Activated T-cell treated with anti-CD3 and anti-CD28 coated beads, Interleukin-2, amount 50 U/mL, for 4 hours (primary cell): ENCODE measurements at regions not wholly inside any gene's neighbourhood (a gene's known extent, or its start where the extent isn't known, plus 50 kb on each side); places are given as distances from the start of the nearest gene placed in this dataset.
A peak's percentile ranks its signal among the peaks of the same experiment; 100 is the strongest.

ENCODE experiments used
- ATAC-seq, 2 donors: fragments of 200-7000 bp; cut with Tn5 transposase; one replicate each; pipeline ENCODE4 v1.10.0; 2021
- DNase-seq: peaks from one replicate; pipeline ENCODE4 v3.0.0-alpha.2; 2020
- H3K27me3 Mint-ChIP-seq: one replicate; pipeline ENCODE4 v1.8.0; 2021; ENCODE audit warnings: low read depth, mixed read lengths
- H3K36me3 Mint-ChIP-seq: one replicate; pipeline ENCODE4 v1.8.0; 2022; ENCODE audit warnings: mixed read lengths; ENCODE audit not compliant: insufficient read depth
- H3K4me1 Mint-ChIP-seq: one replicate; pipeline ENCODE4 v1.8.0; 2021; ENCODE audit warnings: low read depth, mixed read lengths
- H3K4me3 Mint-ChIP-seq: one replicate; pipeline ENCODE4 v1.8.0; 2021; ENCODE audit warnings: mild to moderate bottlenecking, moderate library complexity, mixed read lengths
- H3K9me3 Mint-ChIP-seq: one replicate; pipeline ENCODE4 v1.8.0; 2021; ENCODE audit warnings: mixed read lengths

GRCh38 chr2:198424112-198424511 lies 619.7 kb downstream of the PLCL1 start:
- Mint-ChIP-seq H3K9me3 (no peaks in the 10 kb centered on the region), H3K4me3 (no peak overlapping the region), H3K4me1 (no peaks in the 10 kb centered on the region), H3K36me3 (no peaks in the 10 kb centered on the region), H3K27me3 (no peaks in the 10 kb centered on the region)
- peak; percentile 50 to 62 for ATAC-seq
- DNase-seq: no peak

GRCh38 chr2:198417836-198418235 lies 613.4 kb downstream of the PLCL1 start:
- DNase-seq (no peak), ATAC-seq (no peak)
- no peaks in the 10 kb centered on the region for H3K36me3 Mint-ChIP-seq
- H3K27me3 Mint-ChIP-seq: no peaks in the 10 kb centered on the region
- H3K9me3 Mint-ChIP-seq: no peaks in the 10 kb centered on the region
- H3K4me3 Mint-ChIP-seq: no peak overlapping the region
- H3K4me1 Mint-ChIP-seq: no peaks in the 10 kb centered on the region

GRCh38 chr2:198414976-198415375 lies 610.6 kb downstream of the PLCL1 start:
- no peak for DNase-seq
- no peaks in the 10 kb centered on the region for H3K36me3 Mint-ChIP-seq

GRCh38 chr2:198411936-198412335 lies 607.5 kb downstream of the PLCL1 start:
- no peak for ATAC-seq
- Mint-ChIP-seq H3K4me1 (no peaks in the 10 kb centered on the region), H3K36me3 (no peaks in the 10 kb centered on the region), H3K27me3 (peaks cover 6% of the 10 kb centered on the region), H3K9me3 (no peaks in the 10 kb centered on the region), H3K4me3 (no peak overlapping the region)
- no peak for DNase-seq

More at GRCh38 chr2:198414976-198415375, 610.6 kb downstream of the PLCL1 start:
- H3K9me3 Mint-ChIP-seq: no peaks in the 10 kb centered on the region
- no peak overlapping the region for H3K4me3 Mint-ChIP-seq
- H3K27me3 Mint-ChIP-seq: no peaks in the 10 kb centered on the region
- no peak for ATAC-seq
- H3K4me1 Mint-ChIP-seq: no peaks in the 10 kb centered on the region

- DNase-seq (no peak), ATAC-seq (no peak)
- no peaks in the 10 kb centered on the region for H3K36me3 Mint-ChIP-seq
- no peak overlapping the region for H3K4me3 Mint-ChIP-seq
- H3K4me1 Mint-ChIP-seq: no peaks in the 10 kb centered on the region
- H3K27me3 Mint-ChIP-seq: peaks cover 6% of the 10 kb centered on the region
- H3K9me3 Mint-ChIP-seq: no peaks in the 10 kb centered on the region
These were observed 603.8 kb downstream of the PLCL1 start for GRCh38 chr2:198408171-198408570.

- no peak overlapping the region for H3K4me3 Mint-ChIP-seq
- H3K27me3 Mint-ChIP-seq: peaks cover 6% of the 10 kb centered on the region
- no peak for ATAC-seq
- no peak for DNase-seq
- H3K36me3 Mint-ChIP-seq: no peaks in the 10 kb centered on the region
- H3K4me1 Mint-ChIP-seq: no peaks in the 10 kb centered on the region
- H3K9me3 Mint-ChIP-seq: no peaks in the 10 kb centered on the region
These were observed 600.9 kb downstream of the PLCL1 start for GRCh38 chr2:198405311-198405710.

- Mint-ChIP-seq H3K36me3 (no peaks in the 10 kb centered on the region), H3K4me3 (no peak overlapping the region), H3K4me1 (no peaks in the 10 kb centered on the region), H3K27me3 (peaks cover under 1% of the 10 kb centered on the region), H3K9me3 (no peaks in the 10 kb centered on the region)
- DNase-seq: no peak
- no peak for ATAC-seq
These were observed 597.3 kb downstream of the PLCL1 start for GRCh38 chr2:198401644-198402043.

- no peak for ATAC-seq
- Mint-ChIP-seq H3K36me3 (no peaks in the 10 kb centered on the region), H3K4me3 (no peak overlapping the region)
These were observed 596.6 kb downstream of the PLCL1 start for GRCh38 chr2:198400999-198401398.

GRCh38 chr2:198394208-198394607 lies 589.8 kb downstream of the PLCL1 start:
- no peak for ATAC-seq
- no peak for DNase-seq
- no peaks in the 10 kb centered on the region for H3K36me3 Mint-ChIP-seq
- H3K4me1 Mint-ChIP-seq: no peaks in the 10 kb centered on the region
- H3K9me3 Mint-ChIP-seq: no peaks in the 10 kb centered on the region
- peaks cover 12% of the 10 kb centered on the region for H3K27me3 Mint-ChIP-seq
- H3K4me3 Mint-ChIP-seq: no peak overlapping the region

More at GRCh38 chr2:198400999-198401398, 596.6 kb downstream of the PLCL1 start:
- Mint-ChIP-seq H3K9me3 (no peaks in the 10 kb centered on the region), H3K27me3 (peaks cover 3% of the 10 kb centered on the region), H3K4me1 (no peaks in the 10 kb centered on the region)
- no peak for DNase-seq

GRCh38 chr2:198390670-198391069 lies 586.3 kb downstream of the PLCL1 start:
- ATAC-seq: no peak
- no peaks in the 10 kb centered on the region for H3K36me3 Mint-ChIP-seq
- H3K4me1 Mint-ChIP-seq: no peaks in the 10 kb centered on the region
- peaks cover 9% of the 10 kb centered on the region for H3K27me3 Mint-ChIP-seq
- H3K9me3 Mint-ChIP-seq: no peaks in the 10 kb centered on the region
- no peak overlapping the region for H3K4me3 Mint-ChIP-seq
- DNase-seq: no peak

- Mint-ChIP-seq H3K9me3 (no peaks in the 10 kb centered on the region), H3K27me3 (peaks cover 5% of the 10 kb centered on the region), H3K4me3 (no peak overlapping the region), H3K36me3 (no peaks in the 10 kb centered on the region), H3K4me1 (no peaks in the 10 kb centered on the region)
- DNase-seq: no peak
- ATAC-seq: no peak
These were observed 583.3 kb downstream of the PLCL1 start for GRCh38 chr2:198387677-198388076.

GRCh38 chr2:198385856-198386255 lies 581.5 kb downstream of the PLCL1 start:
- Mint-ChIP-seq H3K4me3 (no peak overlapping the region), H3K27me3 (peaks cover 9% of the 10 kb centered on the region), H3K36me3 (no peaks in the 10 kb centered on the region), H3K4me1 (no peaks in the 10 kb centered on the region), H3K9me3 (no peaks in the 10 kb centered on the region)
- DNase-seq (no peak), ATAC-seq (no peak)

- no peak overlapping the region for H3K4me3 Mint-ChIP-seq
- no peaks in the 10 kb centered on the region for H3K4me1 Mint-ChIP-seq
- DNase-seq (no peak), ATAC-seq (no peak)
- peaks cover 7% of the 10 kb centered on the region for H3K27me3 Mint-ChIP-seq
- H3K36me3 Mint-ChIP-seq: no peaks in the 10 kb centered on the region
- no peaks in the 10 kb centered on the region for H3K9me3 Mint-ChIP-seq
These were observed 580.9 kb downstream of the PLCL1 start for GRCh38 chr2:198385326-198385725.

GRCh38 chr2:198383392-198383791 lies 579.0 kb downstream of the PLCL1 start:
- Mint-ChIP-seq H3K27me3 (peaks cover 7% of the 10 kb centered on the region), H3K4me1 (no peaks in the 10 kb centered on the region), H3K9me3 (no peaks in the 10 kb centered on the region), H3K36me3 (no peaks in the 10 kb centered on the region), H3K4me3 (no peak overlapping the region)
- DNase-seq (no peak), ATAC-seq (peak in 1 of 2 donors; percentile 10)

GRCh38 chr2:198382811-198383210 lies 578.4 kb downstream of the PLCL1 start:
- ATAC-seq (no peak), DNase-seq (no peak)
- Mint-ChIP-seq H3K4me3 (no peak overlapping the region), H3K4me1 (no peaks in the 10 kb centered on the region), H3K9me3 (no peaks in the 10 kb centered on the region), H3K27me3 (peaks cover 7% of the 10 kb centered on the region), H3K36me3 (no peaks in the 10 kb centered on the region)

GRCh38 chr2:198376677-198377076 lies 572.3 kb downstream of the PLCL1 start:
- Mint-ChIP-seq H3K27me3 (peaks cover 29% of the 10 kb centered on the region), H3K36me3 (no peaks in the 10 kb centered on the region), H3K9me3 (no peaks in the 10 kb centered on the region), H3K4me3 (no peak overlapping the region), H3K4me1 (peaks cover 7% of the 10 kb centered on the region)
- no peak for ATAC-seq
- no peak for DNase-seq
